ENCODE measurements at regions not wholly inside any gene's neighbourhood (a gene's known extent, or its start where the extent isn't known, plus 50 kb on each side); places are given as distances from the start of the nearest gene placed in this dataset.
A peak's percentile ranks its signal among the peaks of the same experiment; 100 is the strongest.

GRCh38 chr21:14751602-14752344 is 205.7 kb upstream of the SAMSN1 start:
- intact Hi-C loops (cut with DNase I) = no loop called here
- Histone ChIP-seq H3K27me3 (ENCODE audit: control insufficient read depth, insufficient read depth, low read length) (no peaks in the 10 kb centered on the region), H3K4me1 (ENCODE audit: control insufficient read depth in 2 of 3, insufficient read depth in 2 of 3, low read depth in 1 of 3, low read length in 3 of 3) (no peaks in the 10 kb centered on the region), H3K27ac (ENCODE audit: low read depth in 2 of 2, low read length in 2 of 2) (no peak overlapping the region), H3K9ac (ENCODE audit: low read length in 3 of 3) (no peak overlapping the region), H3K36me3 (ENCODE audit: control insufficient read depth in 2 of 3, insufficient read depth in 3 of 3, low read length in 3 of 3) (no peaks in the 10 kb centered on the region), H3K9me3 (ENCODE audit: control insufficient read depth in 2 of 3, insufficient read depth in 1 of 3, low read length in 3 of 3) (peaks cover 0 to 4% (median 0%) of the 10 kb centered on the region in 3 donors), H3K4me3 (ENCODE audit: low read length in 3 of 3) (no peak overlapping the region)
- no peak for TF ChIP-seq CTCF (IDR thresholded peaks at IDR 0.05; ENCODE audit: borderline replicate concordance, extremely low read depth, insufficient read depth)
- DNase-seq (peak in 1 of 5 donors; percentile 7), FAIRE-seq (no peak)

GRCh38 chr21:14751011-14751410 is 204.9 kb upstream of the SAMSN1 start:
- DNase-seq (no peak), FAIRE-seq (no peak)
- H3K27me3 ChIP-seq (ENCODE audit: control insufficient read depth, insufficient read depth, low read length) = no peaks in the 10 kb centered on the region
- intact Hi-C loops (cut with DNase I) = no loop called here
- H3K9me3 ChIP-seq (ENCODE audit: control insufficient read depth in 2 of 3, insufficient read depth in 1 of 3, low read length in 3 of 3) = peaks cover 0 to 4% (median 0%) of the 10 kb centered on the region in 3 donors
- H3K36me3 ChIP-seq (ENCODE audit: control insufficient read depth in 2 of 3, insufficient read depth in 3 of 3, low read length in 3 of 3) = no peaks in the 10 kb centered on the region
- no peak overlapping the region for H3K4me3 ChIP-seq (ENCODE audit: low read length in 3 of 3)
- no peaks in the 10 kb centered on the region for H3K4me1 ChIP-seq (ENCODE audit: control insufficient read depth in 2 of 3, insufficient read depth in 2 of 3, low read depth in 1 of 3, low read length in 3 of 3)
- H3K27ac ChIP-seq (ENCODE audit: low read depth in 2 of 2, low read length in 2 of 2) = no peak overlapping the region
- no peak overlapping the region for H3K9ac ChIP-seq (ENCODE audit: low read length in 3 of 3)
- TF ChIP-seq CTCF (IDR thresholded peaks at IDR 0.05; ENCODE audit: borderline replicate concordance, extremely low read depth, insufficient read depth) = no peak

- Histone ChIP-seq H3K27me3 (ENCODE audit: control insufficient read depth, insufficient read depth, low read length) (no peaks in the 10 kb centered on the region), H3K36me3 (ENCODE audit: control insufficient read depth in 2 of 3, insufficient read depth in 3 of 3, low read length in 3 of 3) (no peaks in the 10 kb centered on the region), H3K9ac (ENCODE audit: low read length in 3 of 3) (no peak overlapping the region), H3K27ac (ENCODE audit: low read depth in 2 of 2, low read length in 2 of 2) (no peak overlapping the region), H3K4me3 (ENCODE audit: low read length in 3 of 3) (no peak overlapping the region), H3K4me1 (ENCODE audit: control insufficient read depth in 2 of 3, insufficient read depth in 2 of 3, low read depth in 1 of 3, low read length in 3 of 3) (no peaks in the 10 kb centered on the region), H3K9me3 (ENCODE audit: control insufficient read depth in 2 of 3, insufficient read depth in 1 of 3, low read length in 3 of 3) (peaks cover 0 to 3% (median 0%) of the 10 kb centered on the region in 3 donors)
- DNase-seq (no peak), FAIRE-seq (no peak)
- no peak for TF ChIP-seq CTCF (IDR thresholded peaks at IDR 0.05; ENCODE audit: borderline replicate concordance, extremely low read depth, insufficient read depth)
- intact Hi-C loops (cut with DNase I) = no loop called here
Measured at GRCh38 chr21:14750041-14750440, 203.9 kb upstream of the SAMSN1 start.

All from kidney (tissue), 13 donors.